Stimulated activated naive CD8-positive, alpha-beta T cell treated with anti-CD3 and anti-CD28 coated beads, Interleukin-15, Interleukin-2, amounts not matched to agents 100 U/mL and 50 U/mL, for 24 hours (primary cell): ENCODE measurements at regions not wholly inside any gene's neighbourhood (a gene's known extent, or its start where the extent isn't known, plus 50 kb on each side); places are given as distances from the start of the nearest gene placed in this dataset.

Experiments
- ATAC-seq: fragments of 150-1000 bp; cut with Tn5 transposase; one replicate; pipeline ENCODE4 v1.10.0; 2021
- DNase-seq: peaks from one replicate; pipeline ENCODE4 v3.0.0; 2021

- ATAC-seq (no peak), DNase-seq (no peak)
Measured at GRCh38 chr13:22505489-22505888, 675.3 kb upstream of the SGCG start.

GRCh38 chr13:22506096-22506691, 674.6 kb upstream of the SGCG start:
- ATAC-seq: no peak

GRCh38 chr13:22517544-22517943, 663.2 kb upstream of the SGCG start:
- ATAC-seq (no peak), DNase-seq (no peak)

More at GRCh38 chr13:22506096-22506691, 674.6 kb upstream of the SGCG start:
- DNase-seq: no peak

- DNase-seq (no peak), ATAC-seq (no peak)
Measured at GRCh38 chr13:22536851-22537250, 643.9 kb upstream of the SGCG start.

- DNase-seq (no peak), ATAC-seq (no peak)
Measured at GRCh38 chr13:22538400-22538799, 642.4 kb upstream of the SGCG start.

- no peak for ATAC-seq
- no peak for DNase-seq
Measured at GRCh38 chr13:22549126-22549525, 631.7 kb upstream of the SGCG start.

- no peak for ATAC-seq
- DNase-seq: no peak
Measured at GRCh38 chr13:22561581-22561980, 619.2 kb upstream of the SGCG start.

GRCh38 chr13:22562116-22562515, 618.7 kb upstream of the SGCG start:
- DNase-seq (no peak), ATAC-seq (no peak)

- DNase-seq: no peak
Measured at GRCh38 chr13:22563272-22563671, 617.5 kb upstream of the SGCG start.

GRCh38 chr13:22569811-22570210, 611.0 kb upstream of the SGCG start:
- DNase-seq (no peak), ATAC-seq (no peak)

More at GRCh38 chr13:22563272-22563671, 617.5 kb upstream of the SGCG start:
- no peak for ATAC-seq

GRCh38 chr13:22589880-22590279, 590.9 kb upstream of the SGCG start:
- DNase-seq: no peak
- no peak for ATAC-seq

- ATAC-seq: no peak
- DNase-seq: no peak
Measured at GRCh38 chr13:22592515-22592914, 588.3 kb upstream of the SGCG start.

GRCh38 chr13:22594041-22594440, 586.7 kb upstream of the SGCG start:
- ATAC-seq (no peak), DNase-seq (no peak)

- no peak for DNase-seq
- ATAC-seq: no peak
Measured at GRCh38 chr13:22596171-22596863, 584.5 kb upstream of the SGCG start.

GRCh38 chr13:22599156-22599555, 581.6 kb upstream of the SGCG start:
- no peak for DNase-seq
- ATAC-seq: no peak

- ATAC-seq (no peak), DNase-seq (no peak)
Measured at GRCh38 chr13:22618002-22618401, 562.8 kb upstream of the SGCG start.

- ATAC-seq (no peak), DNase-seq (no peak)
Measured at GRCh38 chr13:22625691-22626090, 555.1 kb upstream of the SGCG start.

GRCh38 chr13:22629374-22629773, 551.4 kb upstream of the SGCG start:
- DNase-seq (no peak), ATAC-seq (no peak)

GRCh38 chr13:22642088-22642487, 538.7 kb upstream of the SGCG start:
- DNase-seq (no peak), ATAC-seq (no peak)

- no peak for ATAC-seq
Measured at GRCh38 chr13:22644941-22645340, 535.8 kb upstream of the SGCG start.

GRCh38 chr13:22647156-22647850, 533.5 kb upstream of the SGCG start:
- DNase-seq (no peak), ATAC-seq (no peak)

More at GRCh38 chr13:22644941-22645340, 535.8 kb upstream of the SGCG start:
- no peak for DNase-seq

GRCh38 chr13:22648320-22648801, 532.4 kb upstream of the SGCG start:
- DNase-seq (no peak), ATAC-seq (no peak)

- no peak for ATAC-seq
- DNase-seq: no peak
Measured at GRCh38 chr13:22652796-22653195, 528.0 kb upstream of the SGCG start.
